ENCODE measurements at regions not wholly inside any gene's neighbourhood (a gene's known extent, or its start where the extent isn't known, plus 50 kb on each side); places are given as distances from the start of the nearest gene placed in this dataset.

- no peak for TF ChIP-seq CTCF (IDR thresholded peaks at IDR 0.05)
- TF ChIP-seq POLR2A (IDR thresholded peaks at IDR 0.05): no peak
Observed at GRCh38 chr3:105033081-105033480, 333.6 kb upstream of the ALCAM start.
